ENCODE measurements at regions not wholly inside any gene's neighbourhood (a gene's known extent, or its start where the extent isn't known, plus 50 kb on each side); places are given as distances from the start of the nearest gene placed in this dataset.
"Not testable (repeated sequence)": the region's sequence is repeated elsewhere in the genome, so short reads cannot be mapped to it uniquely, and the experiment has no call there.

DNA sequence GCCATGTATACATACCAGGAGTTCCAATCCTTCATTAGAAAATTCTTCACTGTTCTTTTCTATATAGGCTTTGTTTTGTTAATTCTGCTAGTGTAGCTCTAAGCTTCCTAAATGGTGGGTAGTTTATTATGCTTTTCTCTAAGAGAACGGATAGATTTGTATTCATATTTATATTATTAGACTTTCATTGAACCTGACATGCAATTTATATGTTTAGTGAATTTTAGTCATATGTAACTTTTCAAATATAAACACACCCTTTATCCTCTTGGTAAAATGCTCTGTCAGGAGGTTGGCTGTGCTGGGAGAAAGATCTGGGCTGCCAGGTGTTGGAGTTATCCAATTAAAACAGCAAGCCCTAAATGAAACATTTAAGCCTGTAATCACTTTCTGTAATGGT is 369.7 kb upstream of the RGS18 start:
- DNase-seq (ENCODE audit: low spot score, unreplicated experiment) = no peak
- no peaks in the 10 kb centered on the region for H3K36me3 Mint-ChIP-seq (ENCODE audit: insufficient read depth)
- no peaks in the 10 kb centered on the region for H3K4me1 Mint-ChIP-seq (ENCODE audit: low read depth)
- no peak overlapping the region for H3K4me3 Mint-ChIP-seq (ENCODE audit: low read depth)
- TF ChIP-seq, protein P1, sequence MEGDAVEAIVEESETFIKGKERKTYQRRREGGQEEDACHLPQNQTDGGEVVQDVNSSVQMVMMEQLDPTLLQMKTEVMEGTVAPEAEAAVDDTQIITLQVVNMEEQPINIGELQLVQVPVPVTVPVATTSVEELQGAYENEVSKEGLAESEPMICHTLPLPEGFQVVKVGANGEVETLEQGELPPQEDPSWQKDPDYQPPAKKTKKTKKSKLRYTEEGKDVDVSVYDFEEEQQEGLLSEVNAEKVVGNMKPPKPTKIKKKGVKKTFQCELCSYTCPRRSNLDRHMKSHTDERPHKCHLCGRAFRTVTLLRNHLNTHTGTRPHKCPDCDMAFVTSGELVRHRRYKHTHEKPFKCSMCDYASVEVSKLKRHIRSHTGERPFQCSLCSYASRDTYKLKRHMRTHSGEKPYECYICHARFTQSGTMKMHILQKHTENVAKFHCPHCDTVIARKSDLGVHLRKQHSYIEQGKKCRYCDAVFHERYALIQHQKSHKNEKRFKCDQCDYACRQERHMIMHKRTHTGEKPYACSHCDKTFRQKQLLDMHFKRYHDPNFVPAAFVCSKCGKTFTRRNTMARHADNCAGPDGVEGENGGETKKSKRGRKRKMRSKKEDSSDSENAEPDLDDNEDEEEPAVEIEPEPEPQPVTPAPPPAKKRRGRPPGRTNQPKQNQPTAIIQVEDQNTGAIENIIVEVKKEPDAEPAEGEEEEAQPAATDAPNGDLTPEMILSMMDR (IDR thresholded peaks at IDR 0.05; ENCODE audit: unreplicated experiment) = no peak
- H3K27ac Mint-ChIP-seq = no peak overlapping the region
- H3K27me3 Mint-ChIP-seq = no peaks in the 10 kb centered on the region
- H3K9me3 Mint-ChIP-seq (ENCODE audit: low read depth) = peaks cover 4% of the 10 kb centered on the region

DNA sequence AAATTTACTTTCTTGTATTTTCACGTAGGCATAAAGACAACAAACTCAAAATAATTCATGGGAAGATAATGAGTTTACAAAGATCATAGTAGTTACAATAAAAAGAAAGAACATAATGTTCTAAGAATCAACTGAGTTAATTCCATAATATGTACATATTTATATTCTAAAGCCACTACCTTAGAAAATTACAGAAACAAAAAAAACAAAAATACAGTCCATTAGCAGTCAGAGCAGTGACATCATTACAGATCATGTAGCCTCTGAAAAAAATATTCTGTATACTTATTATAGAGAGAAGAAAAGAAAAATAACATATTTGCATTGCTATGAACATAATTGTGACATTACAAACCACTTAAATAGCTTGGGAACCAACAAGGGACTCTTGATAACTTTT is 360.1 kb upstream of the RGS18 start:
- Mint-ChIP-seq H3K4me1 (ENCODE audit: low read depth) (no peaks in the 10 kb centered on the region), H3K9me3 (ENCODE audit: low read depth) (no peaks in the 10 kb centered on the region), H3K36me3 (ENCODE audit: insufficient read depth) (no peaks in the 10 kb centered on the region), H3K27ac (no peak overlapping the region), H3K4me3 (ENCODE audit: low read depth) (no peak overlapping the region), H3K27me3 (no peaks in the 10 kb centered on the region)
- TF ChIP-seq, protein P1 (IDR thresholded peaks at IDR 0.05; ENCODE audit: unreplicated experiment) = no peak
- no peak for DNase-seq (ENCODE audit: low spot score, unreplicated experiment)

DNA sequence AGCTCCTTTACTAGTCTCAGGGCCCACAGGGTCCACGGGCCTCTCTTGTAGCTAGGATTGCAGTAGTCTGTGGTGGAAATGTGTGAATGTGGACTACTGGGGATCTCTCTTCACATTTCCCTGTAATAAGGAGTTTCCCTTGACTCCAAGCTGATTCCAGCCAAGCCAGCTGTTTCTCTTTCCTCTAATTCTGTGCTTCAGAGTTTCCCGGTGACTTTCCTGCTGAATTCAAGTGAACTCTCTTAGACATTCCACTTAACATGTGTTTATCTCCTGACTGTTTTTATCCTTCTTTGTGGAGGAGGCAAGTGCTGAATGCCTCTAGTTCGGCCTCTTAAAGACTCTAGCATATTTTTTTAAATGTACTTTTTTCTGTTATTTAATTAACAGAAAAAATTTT is 354.0 kb upstream of the RGS18 start:
- no peak overlapping the region for H3K4me3 Mint-ChIP-seq (ENCODE audit: low read depth)
- H3K4me1 Mint-ChIP-seq (ENCODE audit: low read depth) = no peaks in the 10 kb centered on the region
- no peaks in the 10 kb centered on the region for H3K27me3 Mint-ChIP-seq
- no peak overlapping the region for H3K27ac Mint-ChIP-seq
- TF ChIP-seq, protein P1 (IDR thresholded peaks at IDR 0.05; ENCODE audit: unreplicated experiment) = no peak
- DNase-seq (ENCODE audit: low spot score, unreplicated experiment) = no peak
- no peaks in the 10 kb centered on the region for H3K9me3 Mint-ChIP-seq (ENCODE audit: low read depth)
- no peaks in the 10 kb centered on the region for H3K36me3 Mint-ChIP-seq (ENCODE audit: insufficient read depth)

DNA sequence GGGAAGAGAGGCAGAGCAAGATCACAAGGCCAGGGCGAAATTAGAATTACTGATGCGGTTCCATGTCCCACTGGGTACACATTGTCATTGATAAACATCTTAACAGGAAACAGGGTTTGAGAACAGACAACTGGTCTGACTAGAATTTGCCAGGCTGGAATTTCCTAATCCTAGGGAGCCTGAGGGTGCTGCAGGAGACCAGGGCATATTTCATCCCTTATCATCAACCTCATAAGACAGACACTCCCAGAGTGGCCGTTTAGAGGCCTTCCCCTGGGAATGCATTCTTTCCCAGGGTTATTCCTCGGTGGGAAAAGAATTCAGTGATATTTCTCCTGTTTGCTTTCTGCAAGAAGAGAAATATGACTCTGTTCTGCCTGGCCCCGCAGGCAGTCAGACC is 344.7 kb upstream of the RGS18 start:
- H3K4me1 Mint-ChIP-seq (ENCODE audit: low read depth); H3K36me3 Mint-ChIP-seq (ENCODE audit: insufficient read depth); H3K9me3 Mint-ChIP-seq (ENCODE audit: low read depth); H3K27ac Mint-ChIP-seq; DNase-seq (ENCODE audit: low spot score, unreplicated experiment); H3K4me3 Mint-ChIP-seq (ENCODE audit: low read depth); H3K27me3 Mint-ChIP-seq: not testable (repeated sequence)

DNA sequence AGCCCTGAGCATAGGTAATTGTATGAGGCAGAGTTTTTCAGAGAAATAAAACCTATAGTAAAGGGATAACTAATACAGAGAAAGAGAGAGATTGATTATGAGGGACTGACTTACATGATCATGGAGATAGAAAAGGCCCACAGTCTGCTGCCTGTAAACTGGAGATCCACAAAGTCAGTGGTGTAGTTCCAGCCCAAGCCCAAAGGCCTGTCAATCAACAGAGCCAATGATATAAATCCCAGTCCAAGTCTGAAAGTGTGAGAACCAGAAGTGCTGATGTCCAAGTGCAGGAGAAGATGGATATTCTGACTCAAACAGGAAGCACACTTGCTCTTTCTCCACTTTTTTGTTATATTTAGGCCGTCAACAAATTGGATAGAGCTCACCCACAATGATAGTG is 340.1 kb upstream of the RGS18 start:
- TF ChIP-seq, protein P1 (IDR thresholded peaks at IDR 0.05; ENCODE audit: unreplicated experiment) = no peak
- DNase-seq (ENCODE audit: low spot score, unreplicated experiment) = no peak
- peaks cover 1% of the 10 kb centered on the region for H3K36me3 Mint-ChIP-seq (ENCODE audit: insufficient read depth)
- H3K27ac Mint-ChIP-seq = no peak overlapping the region
- H3K4me1 Mint-ChIP-seq (ENCODE audit: low read depth) = no peaks in the 10 kb centered on the region
- no peak overlapping the region for H3K4me3 Mint-ChIP-seq (ENCODE audit: low read depth)
- peaks cover 2% of the 10 kb centered on the region for H3K9me3 Mint-ChIP-seq (ENCODE audit: low read depth)
- H3K27me3 Mint-ChIP-seq = no peaks in the 10 kb centered on the region

DNA sequence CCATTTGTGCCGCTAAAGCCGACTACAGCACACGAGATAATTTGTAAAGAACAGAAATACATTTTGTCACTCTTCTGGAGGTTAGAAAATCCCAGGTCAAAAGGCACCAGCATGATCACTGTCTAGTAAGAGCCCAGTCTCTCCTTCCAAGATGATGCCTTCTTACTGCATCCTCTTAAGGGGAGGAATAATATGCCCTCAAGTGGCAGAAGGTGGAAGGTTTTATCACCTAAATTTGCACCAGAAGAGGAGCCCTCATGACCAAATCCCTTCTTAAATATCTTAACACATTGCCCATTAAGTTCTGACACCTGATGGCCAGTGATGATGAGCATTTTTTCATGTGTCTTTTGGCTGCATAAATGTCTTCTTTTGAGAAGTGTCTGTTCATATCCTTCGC is 326.7 kb upstream of the RGS18 start:
- no peaks in the 10 kb centered on the region for H3K27me3 Mint-ChIP-seq
- no peaks in the 10 kb centered on the region for H3K9me3 Mint-ChIP-seq (ENCODE audit: low read depth)
- TF ChIP-seq, protein P1 (IDR thresholded peaks at IDR 0.05; ENCODE audit: unreplicated experiment) = no peak
- no peak overlapping the region for H3K4me3 Mint-ChIP-seq (ENCODE audit: low read depth)
- DNase-seq (ENCODE audit: low spot score, unreplicated experiment) = no peak
- no peaks in the 10 kb centered on the region for H3K36me3 Mint-ChIP-seq (ENCODE audit: insufficient read depth)
- H3K27ac Mint-ChIP-seq = no peak overlapping the region
- H3K4me1 Mint-ChIP-seq (ENCODE audit: low read depth) = no peaks in the 10 kb centered on the region

Measured in progenitor cell of endocrine pancreas (in vitro differentiated cells).